HepG2 (cell line): ENCODE measurements at regions not wholly inside any gene's neighbourhood (a gene's known extent, or its start where the extent isn't known, plus 50 kb on each side); places are given as distances from the start of the nearest gene placed in this dataset.

Experiments used
- ATAC-seq: fragments of 200-7000 bp; cut with Tn5 transposase; 3 replicates; pipeline ENCODE4 v1.9.1; 2020; ENCODE audit warnings: mild to moderate bottlenecking, moderate library complexity
- BruUV-seq: library from RNA; stranded (reverse); fragments of 400-500 nt; replicated peaks from 2 replicates; lab custom pipeline; 2021; lab: Mats Ljungman, UMichigan
- CTCF ChIA-PET: fragments of 300-600 bp; formaldehyde crosslinking; extraction: SDS; loops from one replicate; lab custom pipeline; 2021; ENCODE audit warnings: low total read pairs, inconsistent platforms, low intra/inter-chr PET ratio; lab: Yijun Ruan, JAX
- POLR2A ChIA-PET: fragments of 350-600 bp; sonication (Branson Sonifier 250); formaldehyde crosslinking; loops from one replicate; lab custom pipeline; 2020; ENCODE audit warnings: antibody characterized with exemption, inconsistent platforms; lab: Yijun Ruan, JAX
- DNase-seq: peaks from one replicate; pipeline ENCODE4 v3.0.0-alpha.2; 2015; ENCODE audit warnings: low spot score
- FAIRE-seq: peaks from 3 replicates; lab custom pipeline; 2011; peaks lifted over from hg19 to GRCh38; lab: Jason Lieb, UNC
- H2AFZ ChIP-seq: one replicate; pipeline ENCODE4 v1.6.1; 2011; ENCODE audit warnings: low read length, inconsistent platforms
- H3K27ac ChIP-seq: fragments of 300-600 bp; 3 replicates; pipeline ENCODE4 v1.8.0; 2011; ENCODE audit warnings: mixed run types, mild to moderate bottlenecking, mixed read lengths, low read length, inconsistent platforms; ENCODE audit not compliant: insufficient read depth; ENCODE audit errors: extremely low read length
- H3K27me3 ChIP-seq, 2 experiments: fragments of 200-600 bp in 1 of 2; 2 replicates in 1 of 2; 3 replicates in 1 of 2; pipeline versions ENCODE4 v1.6.0 to v1.8.0; 2011; ENCODE audit warnings: low read length in 2 of 2, mild to moderate bottlenecking in 2 of 2, moderate library complexity in 2 of 2, inconsistent platforms in 1 of 2; ENCODE audit not compliant: insufficient read depth in 2 of 2, control insufficient read depth in 1 of 2
- H3K36me3 ChIP-seq, 2 experiments: fragments of 200-600 bp in 1 of 2; replicated peaks in 1 of 2; 2 replicates in 1 of 2; 3 replicates in 1 of 2; pipeline versions ENCODE4 v1.5.1 to v1.8.0; 2011; ENCODE audit warnings: low read length in 2 of 2, inconsistent platforms in 1 of 2; ENCODE audit not compliant: insufficient read depth in 2 of 2, control insufficient read depth in 1 of 2
- H3K4me1 ChIP-seq: 2 replicates; pipeline ENCODE4 v1.5.1; 2012; ENCODE audit warnings: low read length, inconsistent platforms; ENCODE audit not compliant: insufficient read depth
- H3K4me2 ChIP-seq: 2 replicates; pipeline ENCODE4 v1.6.0; 2011; ENCODE audit warnings: low read depth, low read length, inconsistent platforms
- H3K4me3 ChIP-seq, 3 experiments: fragments of 200-600 bp in 1 of 3; sonication (generic), shearing (Covaris generic) in 1 of 3; replicated peaks in 1 of 3; 2 replicates each; pipeline ENCODE4 v1.5.1; 2011 to 2016; ENCODE audit warnings: low read length in 3 of 3, inconsistent platforms in 2 of 3, low read depth in 2 of 3, mild to moderate bottlenecking in 2 of 3, control low read depth in 1 of 3, mixed read lengths in 1 of 3; ENCODE audit not compliant: insufficient read depth in 1 of 3
- H3K79me2 ChIP-seq: one replicate; pipeline ENCODE4 v1.6.1; 2011; ENCODE audit warnings: low read length, inconsistent platforms; ENCODE audit not compliant: insufficient read depth
- H3K9ac ChIP-seq: 2 replicates; pipeline ENCODE4 v1.6.0; 2011; ENCODE audit warnings: mild to moderate bottlenecking, low read depth, low read length, inconsistent platforms; ENCODE audit not compliant: insufficient read depth
- H3K9me3 ChIP-seq: 2 replicates; pipeline ENCODE4 v1.5.1; 2012; ENCODE audit warnings: mild to moderate bottlenecking, low read length
- H4K20me1 ChIP-seq: 2 replicates; pipeline ENCODE4 v1.6.0; 2011; ENCODE audit warnings: inconsistent platforms, mild to moderate bottlenecking, low read length, moderate library complexity; ENCODE audit not compliant: insufficient read depth
- AGO2 ChIP-seq: fragments of 200-400 bp; formaldehyde crosslinking; optimal IDR thresholded peaks from 2 replicates; pipeline ENCODE3; 2017; ENCODE audit warnings: mild to moderate bottlenecking, low read depth, low read length, moderate library complexity
- BCL6 ChIP-seq: IDR thresholded peaks from 2 replicates; pipeline ENCODE4 v1.6.1; 2016; ENCODE audit warnings: missing genetic modification reagents, missing compliant biosample characterization
- CREB1 ChIP-seq, 2 experiments: fragments of 450-650 bp in 1 of 2; IDR thresholded peaks; 2 replicates each; pipeline ENCODE4 v1.6.1; 2016 to 2017; ENCODE audit warnings: control low read depth in 1 of 2, mild to moderate bottlenecking in 1 of 2, missing compliant biosample characterization in 1 of 2, missing genetic modification characterization in 1 of 2
- CREM ChIP-seq, 2 experiments: sonication (generic) in 1 of 2; formaldehyde crosslinking in 1 of 2; IDR thresholded peaks; 2 replicates each; pipeline versions ENCODE4 v1.4.0 to v1.6.1; 2016 to 2020; ENCODE audit warnings: antibody characterized with exemption in 1 of 2, mild to moderate bottlenecking in 1 of 2, missing genetic modification reagents in 1 of 2
- GZF1 ChIP-seq: sonication (generic); formaldehyde crosslinking; IDR thresholded peaks from 2 replicates; pipeline ENCODE4 v1.5.1; 2020; ENCODE audit warnings: mild to moderate bottlenecking, missing genetic modification reagents
- MAFF ChIP-seq: IDR thresholded peaks from 2 replicates; pipeline ENCODE4 v1.6.1; 2011; ENCODE audit warnings: low read depth, low read length, improper control_type of control experiment
- MAFK ChIP-seq, 2 experiments: IDR thresholded peaks in 1 of 2; conservative IDR thresholded peaks in 1 of 2; 2 replicates each; pipeline ENCODE4 v1.6.1; 2011; ENCODE audit warnings: improper control_type of control experiment in 2 of 2, low read length in 2 of 2
- MED1 ChIP-seq: sonication (generic); formaldehyde crosslinking; IDR thresholded peaks from 2 replicates; pipeline ENCODE4 v1.4.0; 2020; ENCODE audit warnings: missing genetic modification reagents
- NCOA5 ChIP-seq: sonication (generic); formaldehyde crosslinking; IDR thresholded peaks from 2 replicates; pipeline ENCODE4 v1.4.0; 2020; ENCODE audit warnings: missing genetic modification reagents
- RARA ChIP-seq: IDR thresholded peaks from 2 replicates; pipeline ENCODE4 v1.6.1; 2016; ENCODE audit warnings: missing genetic modification reagents, missing compliant biosample characterization
- SOX5 ChIP-seq: IDR thresholded peaks from 2 replicates; pipeline ENCODE4 v1.6.1; 2016; ENCODE audit warnings: borderline replicate concordance
- TAF1 ChIP-seq: sonication (generic); formaldehyde crosslinking; IDR thresholded peaks from 2 replicates; pipeline ENCODE4 v1.4.0; 2020; ENCODE audit warnings: missing genetic modification reagents
- ZNF264 ChIP-seq: sonication (generic); formaldehyde crosslinking; IDR thresholded peaks from 2 replicates; pipeline ENCODE4 v1.4.0; 2020; ENCODE audit warnings: missing genetic modification reagents
- ZNF589 ChIP-seq: sonication (generic); formaldehyde crosslinking; conservative IDR thresholded peaks from 2 replicates; pipeline ENCODE4 v1.8.0; 2022; ENCODE audit warnings: mild to moderate bottlenecking, moderate library complexity, missing genetic modification reagents
- WGBS: methylation state at CpG from one replicate; pipeline ENCODE4 v1.1.6; 2017; ENCODE audit warnings: low lambda C conversion rate; 5-methylcytosine and 5-hydroxymethylcytosine counted together
- in situ Hi-C: cut with HindIII; loops from 2 replicates; pipeline ENCODE4 v1.10.0; 2017; ENCODE audit warnings: low pct_unique_long_range_greater_than_20kb; ENCODE audit not compliant: extremely low pct_ligation_motif_present
- intact Hi-C: fragments of 100-400 bp; cut with micrococcal nuclease; formaldehyde crosslinking; loops from one replicate; pipeline ENCODE4 v1.10.0; 2022; ENCODE audit not compliant: unreplicated experiment
- TF ChIP-seq, protein P1 (sequence below): sonication (generic); formaldehyde crosslinking; conservative IDR thresholded peaks from 2 replicates; pipeline ENCODE4 v1.8.0; 2022; ENCODE audit warnings: missing genetic modification reagents
- TF ChIP-seq, protein P2 (sequence below): conservative IDR thresholded peaks from 2 replicates; pipeline ENCODE4 v1.6.1; 2018; ENCODE audit warnings: missing genetic modification reagents
- TF ChIP-seq, protein P3 (sequence below): sonication (generic); formaldehyde crosslinking; IDR thresholded peaks from 2 replicates; pipeline ENCODE4 v1.8.0; 2022; ENCODE audit warnings: mild to moderate bottlenecking, missing genetic modification reagents, moderate library complexity
- TF ChIP-seq, protein P4 (sequence below): IDR thresholded peaks from 2 replicates; pipeline ENCODE4 v1.6.1; 2016; ENCODE audit warnings: mild to moderate bottlenecking
- TF ChIP-seq, protein P5 (sequence below): sonication (generic); formaldehyde crosslinking; IDR thresholded peaks from 2 replicates; pipeline ENCODE4 v1.5.0; 2020; ENCODE audit warnings: missing genetic modification reagents

DNA sequence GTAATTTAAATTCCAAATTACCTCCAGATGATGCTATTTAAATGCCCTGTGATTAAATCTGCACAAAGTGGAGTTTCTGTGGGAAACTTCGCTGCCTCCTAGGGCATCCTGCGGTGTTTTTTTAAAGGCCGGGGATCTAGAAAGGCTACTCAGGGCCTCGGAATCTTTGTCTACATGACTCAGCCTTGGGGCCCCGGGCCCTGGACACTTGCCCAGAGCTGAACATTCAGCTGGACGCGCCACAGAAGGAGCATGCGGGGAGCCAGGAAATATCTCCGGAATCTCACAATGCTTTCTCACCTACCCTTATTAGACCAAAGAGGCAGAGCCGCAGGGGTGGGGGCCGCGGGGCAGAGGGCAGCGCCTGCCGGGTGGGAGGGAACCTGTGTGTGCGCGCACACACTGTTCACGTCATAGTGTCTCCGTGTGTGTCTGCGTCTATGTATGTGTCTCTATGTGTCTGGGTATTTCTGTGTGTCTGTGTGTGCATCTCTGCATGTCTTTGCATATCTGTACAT, 145.5 kb upstream of the TPM1 start:
- H3K27me3 ChIP-seq = no peaks in the 10 kb centered on the region
- ChIA-PET POLR2A (interaction anchor here (3.0 kb wide), 1 partner anchor 10 kb away, joined by 45 read pairs; no protein-coding TSS in a partner anchor), CTCF (no interaction called here)
- H3K4me1 ChIP-seq = peaks cover 52% of the 10 kb centered on the region
- H3K4me3 ChIP-seq = peak overlapping the region in 2 of 3 experiments; percentile 54 to 57; a peak in 4 of 6 replicates
- H3K79me2 ChIP-seq = no peaks in the 10 kb centered on the region
- no peaks in the 10 kb centered on the region for H3K36me3 ChIP-seq
- no peak overlapping the region for H2AFZ ChIP-seq
- BruUV-seq = no TSS peak
- no peaks in the 10 kb centered on the region for H4K20me1 ChIP-seq
- H3K4me2 ChIP-seq = peak overlapping the region; percentile 83
- peak overlapping the region; percentile 61 for H3K9ac ChIP-seq
- ATAC-seq = peak; percentile 91
- peak; percentile 63 for FAIRE-seq
- WGBS = 4% methylated on average over 7 of the region's 19 CpGs
- intact Hi-C loops (loop anchor here (10.0 kb wide), 1 partner anchor 118 kb away; no protein-coding TSS in a partner anchor), in situ Hi-C loops (no loop called here)
- H3K27ac ChIP-seq = peak overlapping the region; percentile 63
- no peaks in the 10 kb centered on the region for H3K9me3 ChIP-seq
- peak; percentile 93 for DNase-seq
- no peak for TF ChIP-seq GZF1 (CRISPR knock-in tag)
- TF ChIP-seq, protein P1, sequence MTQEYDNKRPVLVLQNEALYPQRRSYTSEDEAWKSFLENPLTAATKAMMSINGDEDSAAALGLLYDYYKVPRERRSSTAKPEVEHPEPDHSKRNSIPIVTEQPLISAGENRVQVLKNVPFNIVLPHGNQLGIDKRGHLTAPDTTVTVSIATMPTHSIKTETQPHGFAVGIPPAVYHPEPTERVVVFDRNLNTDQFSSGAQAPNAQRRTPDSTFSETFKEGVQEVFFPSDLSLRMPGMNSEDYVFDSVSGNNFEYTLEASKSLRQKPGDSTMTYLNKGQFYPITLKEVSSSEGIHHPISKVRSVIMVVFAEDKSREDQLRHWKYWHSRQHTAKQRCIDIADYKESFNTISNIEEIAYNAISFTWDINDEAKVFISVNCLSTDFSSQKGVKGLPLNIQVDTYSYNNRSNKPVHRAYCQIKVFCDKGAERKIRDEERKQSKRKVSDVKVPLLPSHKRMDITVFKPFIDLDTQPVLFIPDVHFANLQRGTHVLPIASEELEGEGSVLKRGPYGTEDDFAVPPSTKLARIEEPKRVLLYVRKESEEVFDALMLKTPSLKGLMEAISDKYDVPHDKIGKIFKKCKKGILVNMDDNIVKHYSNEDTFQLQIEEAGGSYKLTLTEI (CRISPR knock-in tag) = no peak
- 0 out of 2 replicates have a peak, but pooled peaks have one; percentile 12 for TF ChIP-seq ZNF264 (CRISPR knock-in tag)
- TF ChIP-seq RARA (CRISPR knock-in tag) = peak; percentile 50; the same call in 1 of the 2 replicates
- peak; percentile 56; the same call in 1 of the 2 replicates for TF ChIP-seq CREM (IDR thresholded peaks at IDR 0.05)
- TF ChIP-seq CREM (CRISPR knock-in tag; IDR thresholded peaks at IDR 0.05) = no peak
- peak; percentile 74 for TF ChIP-seq CREB1 (IDR thresholded peaks at IDR 0.05)
- TF ChIP-seq CREB1 (CRISPR knock-in tag; IDR thresholded peaks at IDR 0.05) = peak; percentile 65
- peak; percentile 35; the same call in 1 of the 2 replicates for TF ChIP-seq MAFF
- TF ChIP-seq, protein P2, sequence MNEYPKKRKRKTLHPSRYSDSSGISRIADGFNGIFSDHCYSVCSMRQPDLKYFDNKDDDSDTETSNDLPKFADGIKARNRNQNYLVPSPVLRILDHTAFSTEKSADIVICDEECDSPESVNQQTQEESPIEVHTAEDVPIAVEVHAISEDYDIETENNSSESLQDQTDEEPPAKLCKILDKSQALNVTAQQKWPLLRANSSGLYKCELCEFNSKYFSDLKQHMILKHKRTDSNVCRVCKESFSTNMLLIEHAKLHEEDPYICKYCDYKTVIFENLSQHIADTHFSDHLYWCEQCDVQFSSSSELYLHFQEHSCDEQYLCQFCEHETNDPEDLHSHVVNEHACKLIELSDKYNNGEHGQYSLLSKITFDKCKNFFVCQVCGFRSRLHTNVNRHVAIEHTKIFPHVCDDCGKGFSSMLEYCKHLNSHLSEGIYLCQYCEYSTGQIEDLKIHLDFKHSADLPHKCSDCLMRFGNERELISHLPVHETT (CRISPR knock-in tag) = no peak
- TF ChIP-seq, protein P3, sequence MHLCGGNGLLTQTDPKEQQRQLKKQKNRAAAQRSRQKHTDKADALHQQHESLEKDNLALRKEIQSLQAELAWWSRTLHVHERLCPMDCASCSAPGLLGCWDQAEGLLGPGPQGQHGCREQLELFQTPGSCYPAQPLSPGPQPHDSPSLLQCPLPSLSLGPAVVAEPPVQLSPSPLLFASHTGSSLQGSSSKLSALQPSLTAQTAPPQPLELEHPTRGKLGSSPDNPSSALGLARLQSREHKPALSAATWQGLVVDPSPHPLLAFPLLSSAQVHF = no peak
- TF ChIP-seq, protein P4, sequence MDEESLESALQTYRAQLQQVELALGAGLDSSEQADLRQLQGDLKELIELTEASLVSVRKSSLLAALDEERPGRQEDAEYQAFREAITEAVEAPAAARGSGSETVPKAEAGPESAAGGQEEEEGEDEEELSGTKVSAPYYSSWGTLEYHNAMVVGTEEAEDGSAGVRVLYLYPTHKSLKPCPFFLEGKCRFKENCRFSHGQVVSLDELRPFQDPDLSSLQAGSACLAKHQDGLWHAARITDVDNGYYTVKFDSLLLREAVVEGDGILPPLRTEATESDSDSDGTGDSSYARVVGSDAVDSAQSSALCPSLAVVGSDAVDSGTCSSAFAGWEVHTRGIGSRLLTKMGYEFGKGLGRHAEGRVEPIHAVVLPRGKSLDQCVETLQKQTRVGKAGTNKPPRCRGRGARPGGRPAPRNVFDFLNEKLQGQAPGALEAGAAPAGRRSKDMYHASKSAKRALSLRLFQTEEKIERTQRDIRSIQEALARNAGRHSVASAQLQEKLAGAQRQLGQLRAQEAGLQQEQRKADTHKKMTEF (CRISPR knock-in tag) = peak; percentile 65; the same call in 1 of the 2 replicates
- no peak for TF ChIP-seq AGO2
- peak; percentile 39; the same call in 1 of the 2 replicates for TF ChIP-seq ZNF589
- TF ChIP-seq SOX5 = peak; percentile 82; the same call in 1 of the 2 replicates
- TF ChIP-seq BCL6 (CRISPR knock-in tag) = 0 out of 2 replicates have a peak, but pooled peaks have one; percentile 16
- peak in 1 of 2 experiments; percentile 11; a peak in 1 of 4 replicates for TF ChIP-seq MAFK (conservative IDR thresholded peaks at IDR 0.05 in 1 of 2, IDR thresholded peaks at IDR 0.05 in 1 of 2; ENCODE audit: low read length in 2 of 2)
- TF ChIP-seq, protein P5, sequence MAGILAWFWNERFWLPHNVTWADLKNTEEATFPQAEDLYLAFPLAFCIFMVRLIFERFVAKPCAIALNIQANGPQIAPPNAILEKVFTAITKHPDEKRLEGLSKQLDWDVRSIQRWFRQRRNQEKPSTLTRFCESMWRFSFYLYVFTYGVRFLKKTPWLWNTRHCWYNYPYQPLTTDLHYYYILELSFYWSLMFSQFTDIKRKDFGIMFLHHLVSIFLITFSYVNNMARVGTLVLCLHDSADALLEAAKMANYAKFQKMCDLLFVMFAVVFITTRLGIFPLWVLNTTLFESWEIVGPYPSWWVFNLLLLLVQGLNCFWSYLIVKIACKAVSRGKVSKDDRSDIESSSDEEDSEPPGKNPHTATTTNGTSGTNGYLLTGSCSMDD (CRISPR knock-in tag) = no peak
- peak; percentile 58 for TF ChIP-seq MED1
- TF ChIP-seq TAF1 (CRISPR knock-in tag) = no peak
- TF ChIP-seq NCOA5 (CRISPR knock-in tag) = no peak
